ENCODE measurements at regions not wholly inside any gene's neighbourhood (a gene's known extent, or its start where the extent isn't known, plus 50 kb on each side); places are given as distances from the start of the nearest gene placed in this dataset.

GRCh38 chr9:83138422-83139135 is 75.6 kb upstream of the RASEF start:
- WGBS, 2 donors: 52 to 59% methylated on average over 4 of the region's 4 CpGs
- no peaks in the 10 kb centered on the region for H3K36me3 ChIP-seq
- no peak for ATAC-seq
- intact Hi-C loops (cut with DNase I): no loop called here
- DNase-seq: no peak
- H3K27ac ChIP-seq: no peak overlapping the region
- H3K4me3 ChIP-seq: no peak overlapping the region
- no peaks in the 10 kb centered on the region for H3K4me1 ChIP-seq
- TF ChIP-seq, protein P1, sequence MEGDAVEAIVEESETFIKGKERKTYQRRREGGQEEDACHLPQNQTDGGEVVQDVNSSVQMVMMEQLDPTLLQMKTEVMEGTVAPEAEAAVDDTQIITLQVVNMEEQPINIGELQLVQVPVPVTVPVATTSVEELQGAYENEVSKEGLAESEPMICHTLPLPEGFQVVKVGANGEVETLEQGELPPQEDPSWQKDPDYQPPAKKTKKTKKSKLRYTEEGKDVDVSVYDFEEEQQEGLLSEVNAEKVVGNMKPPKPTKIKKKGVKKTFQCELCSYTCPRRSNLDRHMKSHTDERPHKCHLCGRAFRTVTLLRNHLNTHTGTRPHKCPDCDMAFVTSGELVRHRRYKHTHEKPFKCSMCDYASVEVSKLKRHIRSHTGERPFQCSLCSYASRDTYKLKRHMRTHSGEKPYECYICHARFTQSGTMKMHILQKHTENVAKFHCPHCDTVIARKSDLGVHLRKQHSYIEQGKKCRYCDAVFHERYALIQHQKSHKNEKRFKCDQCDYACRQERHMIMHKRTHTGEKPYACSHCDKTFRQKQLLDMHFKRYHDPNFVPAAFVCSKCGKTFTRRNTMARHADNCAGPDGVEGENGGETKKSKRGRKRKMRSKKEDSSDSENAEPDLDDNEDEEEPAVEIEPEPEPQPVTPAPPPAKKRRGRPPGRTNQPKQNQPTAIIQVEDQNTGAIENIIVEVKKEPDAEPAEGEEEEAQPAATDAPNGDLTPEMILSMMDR (IDR thresholded peaks at IDR 0.05): no peak
- peaks cover 0 to 6% (median 0%) of the 10 kb centered on the region in 7 donors for H3K27me3 ChIP-seq
- H3K9me3 ChIP-seq: peaks cover 0 to under 1% (median 0%) of the 10 kb centered on the region in 11 donors

DNA sequence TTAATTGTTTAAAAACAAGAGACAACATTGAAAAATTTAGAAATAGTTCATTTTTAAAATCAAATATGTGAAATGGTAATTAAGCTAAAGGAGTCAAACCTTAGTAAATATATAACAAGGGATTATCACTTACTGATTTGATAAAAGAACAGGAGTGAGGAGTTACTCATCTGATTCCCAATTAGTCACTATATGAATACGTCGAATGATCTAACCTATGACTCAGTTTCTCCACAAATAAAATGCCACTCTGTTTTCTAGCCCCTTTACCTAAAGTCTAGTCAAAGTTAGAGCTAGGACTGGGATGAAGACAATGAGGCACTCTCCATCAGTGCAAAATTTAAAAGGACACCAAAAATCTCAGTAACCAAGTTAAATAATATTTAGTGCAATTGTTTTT is 70.4 kb upstream of the RASEF start:
- H3K27me3 ChIP-seq: no peaks in the 10 kb centered on the region
- TF ChIP-seq, protein P1 (IDR thresholded peaks at IDR 0.05): no peak
- peaks cover 0 to 9% (median 0%) of the 10 kb centered on the region in 11 donors for H3K9me3 ChIP-seq
- intact Hi-C loops (cut with DNase I): no loop called here
- ATAC-seq: no peak
- no peak overlapping the region for H3K4me3 ChIP-seq
- WGBS, 2 donors: 46 to 82% methylated on average over 2 of the region's 2 CpGs
- no peak for DNase-seq
- H3K27ac ChIP-seq: no peak overlapping the region
- no peaks in the 10 kb centered on the region for H3K4me1 ChIP-seq
- H3K36me3 ChIP-seq: no peaks in the 10 kb centered on the region

- WGBS, 2 donors: 80 to 85% methylated on average over 1 of the region's 1 CpG
These were observed 69.8 kb upstream of the RASEF start for GRCh38 chr9:83132768-83133167.

GRCh38 chr9:83130541-83130940 is 67.6 kb upstream of the RASEF start:
- H3K4me1 ChIP-seq: no peaks in the 10 kb centered on the region
- WGBS, 2 donors: 71 to 85% methylated on average over 2 of the region's 2 CpGs
- intact Hi-C loops (cut with DNase I): no loop called here
- peaks cover 0 to 13% (median 0%) of the 10 kb centered on the region in 11 donors for H3K9me3 ChIP-seq
- no peak overlapping the region for H3K4me3 ChIP-seq
- no peak overlapping the region for H3K27ac ChIP-seq
- TF ChIP-seq, protein P1 (IDR thresholded peaks at IDR 0.05): no peak
- H3K36me3 ChIP-seq: no peaks in the 10 kb centered on the region
- no peaks in the 10 kb centered on the region for H3K27me3 ChIP-seq
- DNase-seq: no peak
- no peak for ATAC-seq

More at GRCh38 chr9:83132768-83133167, 69.8 kb upstream of the RASEF start:
- Histone ChIP-seq H3K4me1 (no peaks in the 10 kb centered on the region), H3K36me3 (no peaks in the 10 kb centered on the region), H3K9me3 (peaks cover 0 to 10% (median 0%) of the 10 kb centered on the region in 11 donors), H3K4me3 (no peak overlapping the region), H3K27me3 (no peaks in the 10 kb centered on the region), H3K27ac (no peak overlapping the region)
- TF ChIP-seq, protein P1 (IDR thresholded peaks at IDR 0.05): no peak
- intact Hi-C loops (cut with DNase I): no loop called here
- ATAC-seq (no peak), DNase-seq (no peak)
